D341Med (cell line): ENCODE measurements at regions not wholly inside any gene's neighbourhood (a gene's known extent, or its start where the extent isn't known, plus 50 kb on each side); places are given as distances from the start of the nearest gene placed in this dataset.

Experiments
- DNase-seq: peaks from one replicate; pipeline ENCODE4 v3.0.0; 2012; ENCODE audit warnings: low spot score

- DNase-seq, result no peak
These were observed 52.6 kb upstream of the OLFM4 start for GRCh38 chr13:52975969-52976368.

DNA sequence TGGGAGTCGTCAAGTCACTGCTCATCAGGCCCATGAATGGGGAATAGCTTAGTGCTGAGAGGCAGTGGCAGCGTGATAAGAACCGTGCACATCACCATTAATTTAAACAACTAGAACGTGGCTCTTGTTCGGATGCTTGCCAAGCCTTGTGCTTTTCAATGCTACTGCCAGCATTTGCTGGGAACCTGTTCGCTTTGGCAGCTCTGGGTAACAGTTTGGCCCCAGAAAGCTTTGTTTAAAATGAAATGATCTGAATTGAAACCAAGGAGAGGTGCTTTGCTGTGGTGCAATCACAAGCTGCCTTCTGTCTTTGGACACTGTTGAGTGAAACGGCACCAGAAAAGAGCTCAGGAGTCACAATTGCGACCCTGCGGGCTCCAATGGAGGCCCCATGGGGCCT is 53.5 kb upstream of the OLFM4 start:
- no peak for DNase-seq

DNA sequence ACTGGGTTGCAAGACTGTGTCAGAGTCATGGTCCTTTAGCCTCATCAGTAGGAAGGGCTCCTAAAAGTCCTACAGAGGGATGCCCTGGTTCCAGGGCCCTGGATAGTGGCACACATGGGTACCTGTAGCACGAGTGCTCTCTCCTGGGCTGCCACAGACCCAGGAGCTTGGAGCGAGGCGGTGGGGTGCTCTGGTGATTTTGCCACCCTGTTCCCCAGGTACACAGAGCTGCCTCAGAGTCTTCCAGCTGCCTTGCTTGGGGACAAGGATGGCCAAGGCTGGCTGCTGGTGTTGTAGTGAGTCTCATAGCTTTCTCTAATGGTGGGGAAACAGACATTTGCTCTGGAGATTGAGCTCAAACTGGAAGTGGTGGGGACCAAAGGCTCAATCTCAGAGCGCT is 53.9 kb upstream of the OLFM4 start:
- no peak for DNase-seq

- peak; percentile 60 for DNase-seq
These were observed 59.2 kb upstream of the OLFM4 start for GRCh38 chr13:52969373-52969772.

- peak; percentile 84 for DNase-seq
These were observed 60.4 kb upstream of the OLFM4 start for GRCh38 chr13:52968074-52968700.

- no peak for DNase-seq
These were observed 66.6 kb upstream of the OLFM4 start for GRCh38 chr13:52961987-52962386.

DNA sequence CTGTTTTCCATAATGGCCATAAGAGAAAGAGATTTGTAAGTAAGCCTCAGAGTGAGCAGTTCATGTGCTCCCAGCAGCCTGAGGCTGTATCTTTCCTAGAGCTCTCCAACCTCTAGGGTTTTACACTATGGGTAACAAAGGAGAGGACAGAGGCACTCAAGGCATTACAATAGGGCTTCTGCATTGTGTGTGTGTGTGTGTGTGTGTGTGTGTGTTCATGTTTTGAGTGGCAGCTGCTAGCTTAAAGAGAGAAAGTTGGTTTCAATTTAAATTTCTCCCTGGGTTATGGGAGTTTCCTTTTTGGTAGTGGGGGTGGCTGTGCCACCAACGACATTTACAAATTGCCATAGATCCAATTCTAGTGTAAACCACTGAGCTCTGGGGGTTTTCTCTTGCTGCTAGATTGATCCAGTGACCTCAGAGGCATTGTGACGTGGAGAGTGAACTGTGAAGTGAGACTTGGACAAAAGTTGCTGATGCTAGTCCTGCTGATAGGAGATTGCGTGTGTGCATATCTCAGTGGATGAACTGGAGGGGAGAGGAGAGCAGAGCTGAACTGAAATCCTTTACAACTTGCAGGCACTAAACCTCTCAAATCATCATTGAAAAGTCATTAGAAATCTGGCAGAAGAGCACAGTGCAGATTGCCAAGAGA is 67.2 kb upstream of the OLFM4 start:
- no peak for DNase-seq

DNA sequence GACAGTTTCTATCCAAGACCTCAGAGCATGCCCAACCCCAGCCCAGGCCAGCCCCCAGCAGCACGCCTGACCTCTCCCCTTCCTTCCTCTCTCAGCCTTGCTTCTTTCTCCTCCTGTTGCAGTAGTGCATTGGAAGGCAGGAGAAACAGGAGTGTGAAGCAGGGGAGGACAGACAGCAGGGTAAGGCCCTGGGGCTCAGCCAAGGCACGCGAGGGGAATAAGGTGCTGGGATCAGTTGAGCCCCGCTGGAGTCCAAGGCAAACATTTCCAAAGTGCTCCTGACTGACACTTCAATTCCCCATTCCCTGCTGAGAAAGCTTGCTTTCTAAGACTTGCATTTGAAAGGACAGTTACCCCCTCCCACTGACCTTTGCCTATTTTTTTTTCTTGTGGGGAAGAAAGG is 73.1 kb upstream of the OLFM4 start:
- DNase-seq, result no peak

DNA sequence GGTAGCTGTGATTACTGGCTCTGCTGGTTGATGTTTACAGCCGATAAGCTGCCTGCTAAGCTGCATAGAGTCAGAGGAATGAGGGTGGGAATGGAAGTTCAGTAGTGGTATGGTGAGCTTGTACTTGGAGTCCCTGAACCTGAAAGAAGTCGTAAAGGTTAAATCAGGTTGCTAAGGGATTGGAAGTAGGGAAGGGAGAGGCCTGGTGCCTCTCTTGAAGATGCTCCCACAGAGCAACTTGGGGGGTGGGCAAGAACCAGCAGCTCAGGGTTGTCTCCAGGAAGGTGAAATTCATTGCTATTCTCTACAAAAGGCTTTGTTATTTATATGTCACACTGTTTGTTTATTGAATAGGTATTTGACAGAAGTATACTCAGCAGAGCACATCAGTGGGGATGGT is 73.8 kb upstream of the OLFM4 start:
- DNase-seq, result no peak

- DNase-seq, result no peak
These were observed 78.1 kb upstream of the OLFM4 start for GRCh38 chr13:52950436-52950956.

DNA sequence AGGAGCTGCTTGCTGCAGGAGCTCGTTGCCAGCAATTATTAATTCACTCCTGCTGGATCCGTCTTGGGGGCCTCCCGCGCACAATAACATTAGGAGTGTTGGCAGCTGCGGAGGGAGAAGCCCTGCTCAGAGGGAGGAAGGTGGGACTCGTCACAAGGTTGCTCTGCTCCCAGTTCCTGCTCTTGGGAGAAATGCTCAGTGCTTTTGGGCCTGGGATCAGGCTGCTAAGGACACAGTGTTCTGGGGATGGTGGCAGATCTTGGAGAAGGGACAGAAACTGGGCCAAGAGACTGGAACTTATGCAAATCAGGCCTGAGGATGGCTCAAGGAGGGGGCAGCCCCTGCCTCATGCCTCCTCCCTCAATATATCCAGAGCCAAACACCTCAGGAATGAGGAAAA is 78.9 kb upstream of the OLFM4 start:
- DNase-seq, result no peak

DNA sequence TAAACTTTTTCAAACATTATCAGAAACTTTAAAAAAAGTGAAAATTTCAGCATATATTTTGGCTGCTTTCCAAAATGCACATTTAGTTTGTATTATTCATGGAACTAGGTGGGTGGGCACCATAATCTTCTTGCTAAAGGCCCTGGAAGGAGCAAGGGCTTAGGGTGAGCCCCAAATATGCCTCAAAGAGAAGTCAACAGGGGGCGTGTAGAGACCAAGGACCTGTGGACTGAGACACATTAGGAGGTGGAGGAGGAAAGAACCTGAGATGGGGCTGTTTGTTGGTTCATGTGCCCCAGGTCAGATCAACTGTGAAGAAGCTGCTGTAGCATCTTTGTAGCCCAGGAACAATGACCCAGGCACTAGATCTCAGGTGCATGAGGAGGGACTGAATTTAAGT is 79.6 kb upstream of the OLFM4 start:
- DNase-seq, result no peak

- DNase-seq, result no peak
These were observed 80.7 kb upstream of the OLFM4 start for GRCh38 chr13:52947921-52948373.

GRCh38 chr13:52945348-52945747 is 83.3 kb upstream of the OLFM4 start:
- DNase-seq, result no peak

GRCh38 chr13:52944697-52945096 is 83.9 kb upstream of the OLFM4 start:
- DNase-seq, result no peak

DNA sequence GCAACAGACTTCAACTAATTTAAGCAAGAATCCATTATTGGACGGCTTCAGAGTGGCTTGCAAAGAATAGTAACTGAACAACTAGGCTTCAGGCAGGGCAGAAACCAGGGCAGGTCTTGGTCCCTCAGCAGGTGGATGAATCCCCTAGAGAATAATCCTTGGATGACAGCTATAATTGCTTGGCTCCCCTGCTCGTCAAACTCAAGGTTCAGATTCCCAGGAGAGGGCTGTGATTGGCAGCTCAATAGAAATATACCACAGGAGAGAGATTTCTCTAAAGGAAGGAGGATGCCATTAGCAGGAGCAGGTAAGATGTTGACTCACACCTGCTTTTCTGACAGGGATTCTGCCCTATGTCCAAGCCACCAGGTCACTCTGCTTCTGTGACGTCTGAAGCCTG is 89.6 kb upstream of the PCDH8 start:
- DNase-seq, result no peak

DNA sequence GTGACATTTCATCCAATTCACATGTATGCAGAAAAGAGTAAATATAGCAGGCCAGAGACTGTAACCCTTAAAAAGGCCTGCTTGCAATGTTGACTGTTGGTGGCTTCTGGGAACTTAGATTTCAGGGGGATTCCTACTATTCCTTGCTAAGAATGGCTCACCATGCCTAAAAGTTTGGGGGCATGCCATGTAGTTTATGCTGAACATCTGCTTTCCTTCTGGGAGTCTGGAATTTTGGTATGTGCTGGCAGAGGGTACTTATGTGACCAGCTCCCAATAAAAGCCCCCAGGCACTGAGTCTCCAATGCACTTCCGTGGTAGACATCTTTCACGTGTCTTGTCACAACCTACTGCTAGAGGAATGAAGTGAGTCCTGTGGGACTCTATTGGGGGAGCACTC is 88.4 kb upstream of the PCDH8 start:
- DNase-seq, result no peak

DNA sequence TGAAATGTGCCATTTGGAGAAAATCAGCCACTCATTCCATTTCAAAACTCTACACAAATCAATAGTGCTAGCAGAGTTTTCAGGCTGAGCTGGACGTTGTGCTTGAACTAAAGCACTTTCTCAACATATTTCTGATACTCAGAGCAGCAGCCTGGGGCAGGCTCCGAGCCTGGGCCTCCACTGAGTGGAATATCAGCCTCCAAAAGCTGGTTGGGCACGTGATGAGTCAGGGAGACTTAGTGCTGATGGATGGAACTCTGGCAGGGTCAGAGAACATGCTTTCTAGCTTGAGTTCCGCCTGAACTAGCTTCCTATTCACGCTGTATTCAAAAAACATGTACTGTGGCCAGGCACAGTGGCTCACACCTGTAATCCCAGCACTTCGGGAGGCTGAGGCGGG is 85.8 kb upstream of the PCDH8 start:
- no peak for DNase-seq

GRCh38 chr13:52933547-52934210 is 85.2 kb upstream of the PCDH8 start:
- no peak for DNase-seq

- no peak for DNase-seq
These were observed 84.7 kb upstream of the PCDH8 start for GRCh38 chr13:52933099-52933498.

- DNase-seq, result no peak
These were observed 84.2 kb upstream of the PCDH8 start for GRCh38 chr13:52932649-52933048.

- DNase-seq, result no peak
These were observed 83.3 kb upstream of the PCDH8 start for GRCh38 chr13:52931539-52932431.
